HepG2 (cell line): ENCODE measurements at regions not wholly inside any gene's neighbourhood (a gene's known extent, or its start where the extent isn't known, plus 50 kb on each side); places are given as distances from the start of the nearest gene placed in this dataset.

ENCODE experiments used
- ATAC-seq: fragments of 200-7000 bp; cut with Tn5 transposase; 3 replicates; pipeline ENCODE4 v1.9.1; 2020; ENCODE audit warnings: mild to moderate bottlenecking, moderate library complexity
- BruUV-seq: library from RNA; stranded (reverse); fragments of 400-500 nt; replicated peaks from 2 replicates; lab custom pipeline; 2021; lab: Mats Ljungman, UMichigan
- CTCF ChIA-PET: fragments of 300-600 bp; formaldehyde crosslinking; extraction: SDS; loops from one replicate; lab custom pipeline; 2021; ENCODE audit warnings: low total read pairs, inconsistent platforms, low intra/inter-chr PET ratio; lab: Yijun Ruan, JAX
- POLR2A ChIA-PET: fragments of 350-600 bp; sonication (Branson Sonifier 250); formaldehyde crosslinking; loops from one replicate; lab custom pipeline; 2020; ENCODE audit warnings: antibody characterized with exemption, inconsistent platforms; lab: Yijun Ruan, JAX
- DNase-seq: peaks from one replicate; pipeline ENCODE4 v3.0.0-alpha.2; 2015; ENCODE audit warnings: low spot score
- FAIRE-seq: peaks from 3 replicates; lab custom pipeline; 2011; peaks lifted over from hg19 to GRCh38; lab: Jason Lieb, UNC
- H2AFZ ChIP-seq: one replicate; pipeline ENCODE4 v1.6.1; 2011; ENCODE audit warnings: low read length, inconsistent platforms
- H3K27ac ChIP-seq: fragments of 300-600 bp; 3 replicates; pipeline ENCODE4 v1.8.0; 2011; ENCODE audit warnings: mixed run types, mild to moderate bottlenecking, mixed read lengths, low read length, inconsistent platforms; ENCODE audit not compliant: insufficient read depth; ENCODE audit errors: extremely low read length
- H3K27me3 ChIP-seq, 2 experiments: fragments of 200-600 bp in 1 of 2; 2 replicates in 1 of 2; 3 replicates in 1 of 2; pipeline versions ENCODE4 v1.6.0 to v1.8.0; 2011; ENCODE audit warnings: low read length in 2 of 2, mild to moderate bottlenecking in 2 of 2, moderate library complexity in 2 of 2, inconsistent platforms in 1 of 2; ENCODE audit not compliant: insufficient read depth in 2 of 2, control insufficient read depth in 1 of 2
- H3K36me3 ChIP-seq, 2 experiments: fragments of 200-600 bp in 1 of 2; replicated peaks in 1 of 2; 2 replicates in 1 of 2; 3 replicates in 1 of 2; pipeline versions ENCODE4 v1.5.1 to v1.8.0; 2011; ENCODE audit warnings: low read length in 2 of 2, inconsistent platforms in 1 of 2; ENCODE audit not compliant: insufficient read depth in 2 of 2, control insufficient read depth in 1 of 2
- H3K4me1 ChIP-seq: 2 replicates; pipeline ENCODE4 v1.5.1; 2012; ENCODE audit warnings: low read length, inconsistent platforms; ENCODE audit not compliant: insufficient read depth
- H3K4me2 ChIP-seq: 2 replicates; pipeline ENCODE4 v1.6.0; 2011; ENCODE audit warnings: low read depth, low read length, inconsistent platforms
- H3K4me3 ChIP-seq, 3 experiments: fragments of 200-600 bp in 1 of 3; sonication (generic), shearing (Covaris generic) in 1 of 3; replicated peaks in 1 of 3; 2 replicates each; pipeline ENCODE4 v1.5.1; 2011 to 2016; ENCODE audit warnings: low read length in 3 of 3, inconsistent platforms in 2 of 3, low read depth in 2 of 3, mild to moderate bottlenecking in 2 of 3, control low read depth in 1 of 3, mixed read lengths in 1 of 3; ENCODE audit not compliant: insufficient read depth in 1 of 3
- H3K79me2 ChIP-seq: one replicate; pipeline ENCODE4 v1.6.1; 2011; ENCODE audit warnings: low read length, inconsistent platforms; ENCODE audit not compliant: insufficient read depth
- H3K9ac ChIP-seq: 2 replicates; pipeline ENCODE4 v1.6.0; 2011; ENCODE audit warnings: mild to moderate bottlenecking, low read depth, low read length, inconsistent platforms; ENCODE audit not compliant: insufficient read depth
- H3K9me3 ChIP-seq: 2 replicates; pipeline ENCODE4 v1.5.1; 2012; ENCODE audit warnings: mild to moderate bottlenecking, low read length
- H4K20me1 ChIP-seq: 2 replicates; pipeline ENCODE4 v1.6.0; 2011; ENCODE audit warnings: inconsistent platforms, mild to moderate bottlenecking, low read length, moderate library complexity; ENCODE audit not compliant: insufficient read depth
- HIVEP1 ChIP-seq: sonication (generic); formaldehyde crosslinking; IDR thresholded peaks from 2 replicates; pipeline ENCODE4 v1.4.0; 2020; ENCODE audit warnings: mild to moderate bottlenecking, missing genetic modification reagents
- HNRNPL ChIP-seq: fragments of 200-400 bp; formaldehyde crosslinking; IDR thresholded peaks from 2 replicates; pipeline ENCODE4 v1.6.1; 2017; ENCODE audit warnings: mild to moderate bottlenecking, low read depth, low read length
- MXD4 ChIP-seq: IDR thresholded peaks from 2 replicates; pipeline ENCODE4 v1.6.1; 2016; ENCODE audit warnings: mild to moderate bottlenecking, missing biosample characterization, missing genetic modification reagents
- RFX1 ChIP-seq: fragments of 450-650 bp; IDR thresholded peaks from 2 replicates; pipeline ENCODE4 v1.6.1; 2017
- SMYD3 ChIP-seq: sonication (generic); formaldehyde crosslinking; IDR thresholded peaks from 2 replicates; pipeline ENCODE4 v1.8.1; 2023; ENCODE audit warnings: mild to moderate bottlenecking, missing genetic modification reagents
- STAG1 ChIP-seq: sonication (generic); formaldehyde crosslinking; IDR thresholded peaks from 2 replicates; pipeline ENCODE4 v1.4.0; 2020; ENCODE audit warnings: missing genetic modification reagents
- ZFX ChIP-seq: sonication (generic); formaldehyde crosslinking; IDR thresholded peaks from 2 replicates; pipeline ENCODE4 v1.4.0; 2020; ENCODE audit warnings: mild to moderate bottlenecking, low read depth, missing genetic modification reagents, moderate library complexity
- ZNF619 ChIP-seq: sonication (generic); formaldehyde crosslinking; IDR thresholded peaks from 2 replicates; pipeline ENCODE4 v1.4.0; 2020; ENCODE audit warnings: mild to moderate bottlenecking, missing genetic modification reagents
- ZNF83 ChIP-seq: sonication (generic); formaldehyde crosslinking; IDR thresholded peaks from 2 replicates; pipeline ENCODE4 v1.4.0; 2020; ENCODE audit warnings: missing genetic modification reagents, mild to moderate bottlenecking, borderline replicate concordance
- WGBS: methylation state at CpG from one replicate; pipeline ENCODE4 v1.1.6; 2017; ENCODE audit warnings: low lambda C conversion rate; 5-methylcytosine and 5-hydroxymethylcytosine counted together
- in situ Hi-C: cut with HindIII; loops from 2 replicates; pipeline ENCODE4 v1.10.0; 2017; ENCODE audit warnings: low pct_unique_long_range_greater_than_20kb; ENCODE audit not compliant: extremely low pct_ligation_motif_present
- intact Hi-C: fragments of 100-400 bp; cut with micrococcal nuclease; formaldehyde crosslinking; loops from one replicate; pipeline ENCODE4 v1.10.0; 2022; ENCODE audit not compliant: unreplicated experiment
- TF ChIP-seq, protein P1 (sequence below): sonication (generic); formaldehyde crosslinking; IDR thresholded peaks from 2 replicates; pipeline ENCODE4 v1.4.0; 2020; ENCODE audit warnings: mild to moderate bottlenecking, missing genetic modification reagents
- TF ChIP-seq, protein P2 (sequence below): sonication (generic); formaldehyde crosslinking; IDR thresholded peaks from 2 replicates; pipeline ENCODE4 v1.5.0; 2020; ENCODE audit warnings: missing genetic modification reagents, mild to moderate bottlenecking, borderline replicate concordance

- TF ChIP-seq, protein P1, sequence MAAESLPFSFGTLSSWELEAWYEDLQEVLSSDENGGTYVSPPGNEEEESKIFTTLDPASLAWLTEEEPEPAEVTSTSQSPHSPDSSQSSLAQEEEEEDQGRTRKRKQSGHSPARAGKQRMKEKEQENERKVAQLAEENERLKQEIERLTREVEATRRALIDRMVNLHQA (CRISPR knock-in tag) = no peak
- TF ChIP-seq MXD4 (CRISPR knock-in tag) = no peak
- no peak for TF ChIP-seq SMYD3
- TF ChIP-seq, protein P2, sequence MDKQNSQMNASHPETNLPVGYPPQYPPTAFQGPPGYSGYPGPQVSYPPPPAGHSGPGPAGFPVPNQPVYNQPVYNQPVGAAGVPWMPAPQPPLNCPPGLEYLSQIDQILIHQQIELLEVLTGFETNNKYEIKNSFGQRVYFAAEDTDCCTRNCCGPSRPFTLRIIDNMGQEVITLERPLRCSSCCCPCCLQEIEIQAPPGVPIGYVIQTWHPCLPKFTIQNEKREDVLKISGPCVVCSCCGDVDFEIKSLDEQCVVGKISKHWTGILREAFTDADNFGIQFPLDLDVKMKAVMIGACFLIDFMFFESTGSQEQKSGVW (CRISPR knock-in tag) = no peak
- no peak for TF ChIP-seq ZNF619
Measured at GRCh38 chr2:239587311-239587731, 186.5 kb upstream of the HDAC4 start (continued).

DNA sequence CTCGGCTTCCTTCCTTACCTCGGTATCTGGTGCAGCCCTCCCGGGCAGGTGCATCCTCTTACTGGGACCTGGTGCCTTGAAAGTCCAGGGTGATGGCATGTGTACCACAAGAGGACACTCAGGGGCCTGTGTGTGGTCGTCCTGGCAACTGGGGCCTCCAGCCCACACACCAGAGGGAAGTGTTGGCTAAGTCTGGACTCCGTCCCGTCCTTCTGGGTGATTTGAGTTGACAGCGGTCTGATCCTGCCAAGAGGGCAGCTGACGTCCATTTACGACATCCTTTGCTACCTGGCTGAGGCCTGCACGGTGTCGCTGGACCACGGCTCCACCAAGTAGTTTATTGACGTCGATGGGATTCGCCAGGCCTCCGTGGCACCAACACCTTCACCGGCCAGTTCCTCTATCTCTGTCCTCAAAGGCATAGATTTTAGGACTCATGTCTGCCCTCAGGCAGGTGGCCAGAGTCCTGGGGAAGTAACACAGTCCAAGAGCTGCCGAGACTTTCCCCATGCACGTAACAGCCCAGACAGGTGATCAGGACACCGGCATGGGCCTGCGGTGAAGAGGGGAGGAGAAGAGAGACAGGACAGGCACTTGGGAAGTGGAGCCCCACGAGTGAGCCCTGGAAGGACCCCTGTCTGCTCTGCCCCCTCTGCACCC is 186.0 kb upstream of the HDAC4 start:
- no peaks in the 10 kb centered on the region for H3K4me1 ChIP-seq
- intact Hi-C loops (no loop called here), in situ Hi-C loops (no loop called here)
- ChIA-PET CTCF (no interaction called here), POLR2A (no interaction called here)
- no TSS peak for BruUV-seq
- peaks cover 17 to 55% of the 10 kb centered on the region in 2 experiments; a peak in 4 of 5 replicates for H3K27me3 ChIP-seq
- H3K27ac ChIP-seq = no peak overlapping the region
- H3K4me2 ChIP-seq = no peak overlapping the region
- no peaks in the 10 kb centered on the region for H4K20me1 ChIP-seq
- H3K36me3 ChIP-seq = no peaks in the 10 kb centered on the region
- TF ChIP-seq RFX1 (peak; percentile 56; the same call in 1 of the 2 replicates), HNRNPL (no peak), HIVEP1 (CRISPR knock-in tag) (0 out of 2 replicates have a peak, but pooled peaks have one; percentile 29), STAG1 (peak; percentile 30), ZNF83 (no peak), ZFX (CRISPR knock-in tag) (0 out of 2 replicates have a peak, but pooled peaks have one; percentile 31)
- no peak for FAIRE-seq
- H3K9ac ChIP-seq = no peak overlapping the region
- peaks cover under 1% of the 10 kb centered on the region; the same call in 1 of the 2 replicates for H3K9me3 ChIP-seq
- no peak overlapping the region for H2AFZ ChIP-seq
- no peaks in the 10 kb centered on the region for H3K79me2 ChIP-seq
- no peak overlapping the region for H3K4me3 ChIP-seq
- peak; percentile 64 for ATAC-seq
- WGBS = 49% methylated on average over 20 of the region's 22 CpGs
- peak; percentile 27 for DNase-seq
